ENCODE measurements at regions not wholly inside any gene's neighbourhood (a gene's known extent, or its start where the extent isn't known, plus 50 kb on each side); places are given as distances from the start of the nearest gene placed in this dataset.

GRCh38 chr15:68524753-68525584, 53.8 kb upstream of the CORO2B start:
- TF ChIP-seq CTCF (conservative IDR thresholded peaks at IDR 0.05) (no peak), ZFX (IDR thresholded peaks at IDR 0.05) (no peak)
